HepG2 (cell line): ENCODE measurements at regions not wholly inside any gene's neighbourhood (a gene's known extent, or its start where the extent isn't known, plus 50 kb on each side); places are given as distances from the start of the nearest gene placed in this dataset.

ENCODE experiments used
- ATAC-seq: fragments of 200-7000 bp; cut with Tn5 transposase; 3 replicates; pipeline ENCODE4 v1.9.1; 2020; ENCODE audit warnings: mild to moderate bottlenecking, moderate library complexity
- BruUV-seq: library from RNA; stranded (reverse); fragments of 400-500 nt; replicated peaks from 2 replicates; lab custom pipeline; 2021; lab: Mats Ljungman, UMichigan
- CTCF ChIA-PET: fragments of 300-600 bp; formaldehyde crosslinking; extraction: SDS; loops from one replicate; lab custom pipeline; 2021; ENCODE audit warnings: low total read pairs, inconsistent platforms, low intra/inter-chr PET ratio; lab: Yijun Ruan, JAX
- POLR2A ChIA-PET: fragments of 350-600 bp; sonication (Branson Sonifier 250); formaldehyde crosslinking; loops from one replicate; lab custom pipeline; 2020; ENCODE audit warnings: antibody characterized with exemption, inconsistent platforms; lab: Yijun Ruan, JAX
- DNase-seq: peaks from one replicate; pipeline ENCODE4 v3.0.0-alpha.2; 2015; ENCODE audit warnings: low spot score
- FAIRE-seq: peaks from 3 replicates; lab custom pipeline; 2011; peaks lifted over from hg19 to GRCh38; lab: Jason Lieb, UNC
- H2AFZ ChIP-seq: one replicate; pipeline ENCODE4 v1.6.1; 2011; ENCODE audit warnings: low read length, inconsistent platforms
- H3K27ac ChIP-seq: fragments of 300-600 bp; 3 replicates; pipeline ENCODE4 v1.8.0; 2011; ENCODE audit warnings: mixed run types, mild to moderate bottlenecking, mixed read lengths, low read length, inconsistent platforms; ENCODE audit not compliant: insufficient read depth; ENCODE audit errors: extremely low read length
- H3K27me3 ChIP-seq, 2 experiments: fragments of 200-600 bp in 1 of 2; 2 replicates in 1 of 2; 3 replicates in 1 of 2; pipeline versions ENCODE4 v1.6.0 to v1.8.0; 2011; ENCODE audit warnings: low read length in 2 of 2, mild to moderate bottlenecking in 2 of 2, moderate library complexity in 2 of 2, inconsistent platforms in 1 of 2; ENCODE audit not compliant: insufficient read depth in 2 of 2, control insufficient read depth in 1 of 2
- H3K36me3 ChIP-seq, 2 experiments: fragments of 200-600 bp in 1 of 2; replicated peaks in 1 of 2; 2 replicates in 1 of 2; 3 replicates in 1 of 2; pipeline versions ENCODE4 v1.5.1 to v1.8.0; 2011; ENCODE audit warnings: low read length in 2 of 2, inconsistent platforms in 1 of 2; ENCODE audit not compliant: insufficient read depth in 2 of 2, control insufficient read depth in 1 of 2
- H3K4me1 ChIP-seq: 2 replicates; pipeline ENCODE4 v1.5.1; 2012; ENCODE audit warnings: low read length, inconsistent platforms; ENCODE audit not compliant: insufficient read depth
- H3K4me2 ChIP-seq: 2 replicates; pipeline ENCODE4 v1.6.0; 2011; ENCODE audit warnings: low read depth, low read length, inconsistent platforms
- H3K4me3 ChIP-seq, 3 experiments: fragments of 200-600 bp in 1 of 3; sonication (generic), shearing (Covaris generic) in 1 of 3; replicated peaks in 1 of 3; 2 replicates each; pipeline ENCODE4 v1.5.1; 2011 to 2016; ENCODE audit warnings: low read length in 3 of 3, inconsistent platforms in 2 of 3, low read depth in 2 of 3, mild to moderate bottlenecking in 2 of 3, control low read depth in 1 of 3, mixed read lengths in 1 of 3; ENCODE audit not compliant: insufficient read depth in 1 of 3
- H3K79me2 ChIP-seq: one replicate; pipeline ENCODE4 v1.6.1; 2011; ENCODE audit warnings: low read length, inconsistent platforms; ENCODE audit not compliant: insufficient read depth
- H3K9ac ChIP-seq: 2 replicates; pipeline ENCODE4 v1.6.0; 2011; ENCODE audit warnings: mild to moderate bottlenecking, low read depth, low read length, inconsistent platforms; ENCODE audit not compliant: insufficient read depth
- H3K9me3 ChIP-seq: 2 replicates; pipeline ENCODE4 v1.5.1; 2012; ENCODE audit warnings: mild to moderate bottlenecking, low read length
- H4K20me1 ChIP-seq: 2 replicates; pipeline ENCODE4 v1.6.0; 2011; ENCODE audit warnings: inconsistent platforms, mild to moderate bottlenecking, low read length, moderate library complexity; ENCODE audit not compliant: insufficient read depth
- ATF7 ChIP-seq, 2 experiments: fragments of 450-650 bp in 1 of 2; sonication (generic) in 1 of 2; formaldehyde crosslinking in 1 of 2; IDR thresholded peaks; 2 replicates each; pipeline versions ENCODE4 v1.4.0 to v1.6.1; 2016 to 2020; ENCODE audit warnings: antibody characterized with exemption in 1 of 2, mild to moderate bottlenecking in 1 of 2, missing genetic modification reagents in 1 of 2
- CHD4 ChIP-seq: fragments of 200-600 bp; sonication (generic); IDR thresholded peaks from 2 replicates; pipeline ENCODE4 v1.7.0; 2017; ENCODE audit warnings: mild to moderate bottlenecking, low read length, borderline replicate concordance
- JDP2 ChIP-seq: sonication (generic); formaldehyde crosslinking; IDR thresholded peaks from 2 replicates; pipeline ENCODE4 v1.8.1; 2022; ENCODE audit warnings: missing genetic modification reagents, borderline replicate concordance
- JUND ChIP-seq: sonication (generic); formaldehyde crosslinking; IDR thresholded peaks from 2 replicates; pipeline ENCODE4 v1.8.0; 2022; ENCODE audit warnings: mild to moderate bottlenecking, missing genetic modification reagents
- MNT ChIP-seq: fragments of 450-650 bp; IDR thresholded peaks from 2 replicates; pipeline ENCODE4 v1.6.1; 2016
- NFIB ChIP-seq: sonication (generic); formaldehyde crosslinking; IDR thresholded peaks from 2 replicates; pipeline ENCODE4 v1.9.0; 2021; ENCODE audit warnings: missing genetic modification reagents, mild to moderate bottlenecking, borderline replicate concordance
- NR3C1 ChIP-seq: sonication (generic); formaldehyde crosslinking; IDR thresholded peaks from 2 replicates; pipeline ENCODE4 v1.4.0; 2020; ENCODE audit warnings: missing genetic modification reagents
- PHF21A ChIP-seq: sonication (generic); formaldehyde crosslinking; IDR thresholded peaks from 2 replicates; pipeline ENCODE4 v1.5.0; 2020; ENCODE audit warnings: mild to moderate bottlenecking, missing genetic modification reagents
- POGZ ChIP-seq: sonication (generic); formaldehyde crosslinking; IDR thresholded peaks from 2 replicates; pipeline ENCODE4 v1.4.0; 2020; ENCODE audit warnings: mild to moderate bottlenecking, missing genetic modification reagents
- RCOR2 ChIP-seq: IDR thresholded peaks from 2 replicates; pipeline ENCODE4 v1.6.1; 2016; ENCODE audit warnings: missing biosample characterization, missing genetic modification reagents
- ZBTB49 ChIP-seq: sonication (generic); formaldehyde crosslinking; IDR thresholded peaks from 2 replicates; pipeline ENCODE4 v1.4.0; 2020; ENCODE audit warnings: missing genetic modification reagents, borderline replicate concordance
- ZMYM2 ChIP-seq: sonication (generic); formaldehyde crosslinking; IDR thresholded peaks from 2 replicates; pipeline ENCODE4 v1.8.0; 2022; ENCODE audit warnings: mild to moderate bottlenecking, missing genetic modification reagents
- ZNF737 ChIP-seq: sonication (generic); formaldehyde crosslinking; IDR thresholded peaks from 2 replicates; pipeline ENCODE4 v1.5.0; 2020; ENCODE audit warnings: missing genetic modification reagents, mild to moderate bottlenecking, borderline replicate concordance
- WGBS: methylation state at CpG from one replicate; pipeline ENCODE4 v1.1.6; 2017; ENCODE audit warnings: low lambda C conversion rate; 5-methylcytosine and 5-hydroxymethylcytosine counted together
- in situ Hi-C: cut with HindIII; loops from 2 replicates; pipeline ENCODE4 v1.10.0; 2017; ENCODE audit warnings: low pct_unique_long_range_greater_than_20kb; ENCODE audit not compliant: extremely low pct_ligation_motif_present
- intact Hi-C: fragments of 100-400 bp; cut with micrococcal nuclease; formaldehyde crosslinking; loops from one replicate; pipeline ENCODE4 v1.10.0; 2022; ENCODE audit not compliant: unreplicated experiment

GRCh38 chr5:74334762-74335384 lies 305.7 kb downstream of the ENC1 start:
- Histone ChIP-seq H3K9ac (no peak overlapping the region), H3K79me2 (no peaks in the 10 kb centered on the region), H3K4me1 (no peaks in the 10 kb centered on the region)
- no TSS peak for BruUV-seq
- TF ChIP-seq MNT (peak; percentile 24; the same call in 1 of the 2 replicates), NR3C1 (no peak), PHF21A (CRISPR knock-in tag) (no peak), CHD4 (no peak)
- TF ChIP-seq, all 625 proteins: peak for 1
- Histone ChIP-seq H2AFZ (no peak overlapping the region), H3K9me3 (no peaks in the 10 kb centered on the region), H4K20me1 (no peaks in the 10 kb centered on the region), H3K4me2 (no peak overlapping the region), H3K4me3 (no peak overlapping the region), H3K27me3 (peaks cover 0 to 7% of the 10 kb centered on the region in 2 experiments; a peak in 2 of 5 replicates), H3K36me3 (no peaks in the 10 kb centered on the region), H3K27ac (no peak overlapping the region)
- ATAC-seq (no peak), DNase-seq (no peak), FAIRE-seq (no peak)
- WGBS: 26% methylated on average over 5 of the region's 5 CpGs
- POLR2A ChIA-PET: no interaction called here
- CTCF ChIA-PET: no interaction called here
- in situ Hi-C loops (no loop called here), intact Hi-C loops (no loop called here)

- Histone ChIP-seq H3K4me2 (no peak overlapping the region), H3K9me3 (no peaks in the 10 kb centered on the region), H3K4me1 (no peaks in the 10 kb centered on the region), H3K9ac (no peak overlapping the region), H3K27me3 (peaks cover 0 to 7% of the 10 kb centered on the region in 2 experiments; a peak in 2 of 5 replicates), H3K79me2 (no peaks in the 10 kb centered on the region), H4K20me1 (no peaks in the 10 kb centered on the region), H3K36me3 (no peaks in the 10 kb centered on the region), H3K27ac (no peak overlapping the region), H3K4me3 (no peak overlapping the region), H2AFZ (no peak overlapping the region)
- intact Hi-C loops: no loop called here
- 41% methylated on average over 3 of the region's 4 CpGs for WGBS
- CTCF ChIA-PET: no interaction called here
- DNase-seq: no peak
- no peak for ATAC-seq
- no peak for FAIRE-seq
- POLR2A ChIA-PET: no interaction called here
- no TSS peak for BruUV-seq
- in situ Hi-C loops: no loop called here
- no peak for TF ChIP-seq ATF7 (IDR thresholded peaks at IDR 0.05)
- no peak for TF ChIP-seq ATF7 (CRISPR knock-in tag; IDR thresholded peaks at IDR 0.05)
- TF ChIP-seq POGZ (CRISPR knock-in tag): no peak
- TF ChIP-seq RCOR2 (CRISPR knock-in tag): no peak
- no peak for TF ChIP-seq ZNF737 (CRISPR knock-in tag)
- TF ChIP-seq ZMYM2 (CRISPR knock-in tag): no peak
- TF ChIP-seq ZBTB49: no peak
- no peak for TF ChIP-seq NFIB
- TF ChIP-seq JDP2 (CRISPR knock-in tag): no peak
- no peak for TF ChIP-seq NR3C1
- TF ChIP-seq JUND (CRISPR knock-in tag): no peak
Observed at GRCh38 chr5:74334062-74334761, 306.3 kb downstream of the ENC1 start.
